GM18951 (cell line): ENCODE measurements at regions not wholly inside any gene's neighbourhood (a gene's known extent, or its start where the extent isn't known, plus 50 kb on each side); places are given as distances from the start of the nearest gene placed in this dataset.

Experiments used
- POLR2A ChIP-seq: IDR thresholded peaks from 4 replicates; pipeline ENCODE4 v1.6.1; 2011; ENCODE audit warnings: mild to moderate bottlenecking; ENCODE audit not compliant: insufficient read length, insufficient read depth; ENCODE audit errors: extremely low read depth
- in situ Hi-C: fragments of 300-500 bp; cut with MboI; formaldehyde crosslinking; loops from one replicate; pipeline ENCODE4 v1.12.0; 2022; ENCODE audit warnings: low sequenced_read_pairs, mixed read lengths, inconsistent platforms; ENCODE audit not compliant: unreplicated experiment

DNA sequence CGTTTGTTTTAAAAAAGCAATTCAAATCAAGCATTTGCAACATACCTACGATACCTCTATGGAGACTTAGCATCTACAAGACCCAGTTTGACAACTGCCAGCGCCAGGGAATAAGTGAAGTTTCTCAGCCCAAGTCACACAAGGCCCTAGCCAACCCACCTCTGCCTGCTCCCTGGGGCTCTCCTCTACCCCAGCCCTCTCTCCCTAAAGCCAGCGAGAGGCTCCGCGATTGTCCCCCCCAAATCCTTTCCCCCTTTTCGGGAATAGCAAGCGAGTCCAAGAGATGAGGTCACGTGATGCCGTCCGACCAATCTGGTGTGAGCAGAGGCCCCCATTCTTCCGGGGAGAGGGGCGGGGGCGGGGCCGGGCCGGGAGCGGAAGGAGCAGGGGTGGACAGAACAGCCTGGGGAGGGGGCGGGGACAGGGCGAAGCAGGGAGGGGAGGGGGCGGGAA lies 102.2 kb upstream of the RAB6C start:
- peak; percentile 47 for TF ChIP-seq POLR2A
- in situ Hi-C loops: no loop called here

GRCh38 chr2:129877795-129878775 lies 101.4 kb upstream of the RAB6C start:
- TF ChIP-seq POLR2A: no peak
- in situ Hi-C loops: no loop called here

GRCh38 chr2:129879614-129880180 lies 99.8 kb upstream of the RAB6C start:
- in situ Hi-C loops: no loop called here
- no peak for TF ChIP-seq POLR2A

DNA sequence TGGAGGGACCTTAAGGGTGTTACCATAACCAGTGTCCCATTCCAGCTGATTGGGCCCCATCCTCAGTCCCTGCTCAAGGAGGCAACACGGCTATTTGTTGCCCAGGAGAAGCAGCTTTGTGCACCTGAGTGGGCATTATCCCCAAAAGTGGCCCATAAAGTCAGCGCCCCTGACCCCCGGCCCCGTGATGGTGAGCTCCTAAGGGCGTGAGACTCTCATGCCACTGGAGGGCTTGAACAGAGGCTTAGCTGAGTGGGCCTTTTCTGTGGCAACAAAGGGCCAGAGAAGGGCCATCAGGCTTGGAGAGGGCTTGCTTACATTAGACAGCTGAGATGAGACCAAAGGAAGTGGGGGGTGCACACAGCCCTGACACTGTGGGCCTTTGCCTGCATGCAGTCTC lies 99.2 kb upstream of the RAB6C start:
- no peak for TF ChIP-seq POLR2A
- in situ Hi-C loops: no loop called here

DNA sequence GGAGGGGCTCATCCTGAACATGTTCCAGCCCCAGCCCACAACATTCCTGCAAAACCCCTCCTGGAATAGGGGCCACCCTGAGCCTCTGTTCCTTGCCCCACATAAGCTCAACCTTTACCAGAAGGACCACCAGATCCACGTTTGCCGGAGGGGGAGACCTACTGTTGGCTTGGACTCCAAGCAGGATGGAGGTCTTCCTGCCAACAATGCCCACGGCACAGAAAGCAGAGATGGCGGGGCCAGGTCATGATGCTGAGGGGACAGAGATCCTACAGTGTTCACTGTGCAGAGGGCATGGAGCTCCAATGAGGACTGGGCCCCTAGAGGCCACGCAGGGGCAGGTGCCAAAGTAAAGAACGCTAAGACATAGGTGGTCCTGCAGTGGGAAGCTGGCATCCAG lies 98.5 kb upstream of the RAB6C start:
- TF ChIP-seq POLR2A: no peak
- in situ Hi-C loops: no loop called here

GRCh38 chr2:129881786-129882396 lies 97.6 kb upstream of the RAB6C start:
- in situ Hi-C loops: no loop called here

DNA sequence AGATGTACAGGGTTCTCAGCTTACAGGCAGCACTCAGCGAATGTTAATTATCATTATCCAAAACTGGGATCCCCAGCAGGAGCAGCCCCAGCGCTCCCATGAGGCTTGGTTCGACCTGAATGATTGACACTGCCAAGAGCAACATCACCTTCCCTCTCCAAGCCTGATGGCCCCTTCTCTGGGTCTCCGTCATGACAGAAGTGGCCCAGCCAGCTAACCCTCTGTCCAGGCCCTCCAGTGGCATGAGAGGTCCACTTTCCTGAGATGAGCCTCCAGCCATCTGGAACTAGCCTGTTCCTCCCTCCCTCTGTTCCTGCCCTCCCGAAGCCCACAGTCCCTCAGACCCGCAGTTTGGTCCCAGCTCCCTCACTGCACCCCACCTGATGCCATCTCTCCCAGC lies 97.0 kb upstream of the RAB6C start:
- TF ChIP-seq POLR2A: no peak
- in situ Hi-C loops: no loop called here

More at GRCh38 chr2:129881786-129882396, 97.6 kb upstream of the RAB6C start:
- no peak for TF ChIP-seq POLR2A

- in situ Hi-C loops: no loop called here
- no peak for TF ChIP-seq POLR2A
These were observed 96.3 kb upstream of the RAB6C start for GRCh38 chr2:129883121-129883520.

DNA sequence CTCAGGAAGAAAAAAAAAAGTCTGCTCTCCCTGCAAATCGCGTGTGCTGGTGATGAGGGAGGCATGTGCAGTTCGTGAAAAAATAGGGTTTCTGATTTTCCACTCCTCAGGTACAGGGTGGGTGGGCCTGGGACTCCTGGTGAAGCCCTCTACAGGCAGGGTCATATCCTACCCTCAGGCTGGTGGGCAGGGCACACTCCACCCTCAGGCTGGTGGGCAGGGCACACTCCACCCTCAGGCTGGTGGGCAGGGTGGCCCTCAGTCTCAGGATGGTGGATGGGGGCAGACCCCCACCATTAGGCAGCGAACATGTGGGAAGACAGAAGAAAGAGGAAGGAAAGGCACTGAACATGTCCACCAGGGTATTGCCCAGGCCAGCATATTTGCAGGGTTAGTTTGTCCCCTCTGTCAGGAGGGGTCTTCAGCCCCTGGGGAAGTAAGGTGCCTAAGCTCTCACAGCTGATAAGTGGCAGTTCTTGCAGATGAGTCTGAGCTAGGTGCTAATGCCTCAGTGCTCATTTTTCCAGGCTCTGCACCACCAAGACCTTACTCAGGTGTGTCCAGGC lies 95.2 kb upstream of the RAB6C start:
- in situ Hi-C loops: no loop called here

DNA sequence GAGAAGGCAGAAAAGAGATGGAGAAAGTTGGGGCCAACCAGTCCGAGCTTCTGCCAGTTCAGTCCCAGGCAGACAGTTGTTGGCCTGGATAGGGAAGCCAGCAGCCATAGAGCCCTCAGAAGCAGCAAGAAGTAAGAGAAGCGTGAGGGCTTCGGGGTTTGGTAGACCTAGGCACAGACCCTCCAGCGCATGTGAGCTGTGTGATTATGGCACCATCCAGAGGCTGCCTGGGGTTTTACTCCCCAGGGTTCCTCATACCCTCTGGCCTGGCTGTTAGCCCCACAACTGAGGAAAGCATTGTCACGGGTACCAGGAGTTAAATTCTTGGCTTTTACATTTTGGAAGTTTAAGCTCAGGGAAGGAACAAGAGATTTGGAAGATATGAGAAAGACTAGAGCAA lies 93.7 kb upstream of the RAB6C start:
- no peak for TF ChIP-seq POLR2A
- in situ Hi-C loops: no loop called here

More for the DNA sequence above, 95.2 kb upstream of the RAB6C start:
- TF ChIP-seq POLR2A: no peak

DNA sequence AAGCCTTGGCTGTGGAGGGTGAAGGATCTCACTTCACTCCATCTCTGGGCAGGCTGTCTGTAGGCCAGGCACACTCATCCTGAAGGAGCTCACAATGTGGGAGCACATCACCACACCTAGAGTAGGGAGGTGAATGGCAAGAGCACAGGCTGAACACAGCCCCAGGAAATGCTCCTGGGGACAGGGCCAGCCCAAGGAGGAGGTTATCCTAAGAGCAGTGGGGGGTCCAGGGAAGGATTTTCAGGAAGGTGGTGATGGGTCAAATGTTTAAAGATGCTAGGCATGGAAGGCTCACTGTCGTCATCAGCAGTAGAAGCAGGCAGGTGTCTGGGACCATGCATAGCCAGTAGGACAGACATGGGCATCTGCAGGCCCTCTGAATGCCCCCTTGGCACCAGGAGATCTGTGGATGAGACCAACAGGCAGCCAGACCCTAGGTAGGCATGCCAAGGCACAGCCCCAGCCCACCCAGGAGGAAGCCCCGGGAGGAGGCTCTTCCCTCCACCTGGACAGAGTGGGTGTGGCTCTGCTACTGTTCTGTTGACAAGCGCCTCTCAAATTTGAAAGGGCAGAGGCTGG lies 91.7 kb upstream of the RAB6C start:
- in situ Hi-C loops: no loop called here
- TF ChIP-seq POLR2A: no peak

- in situ Hi-C loops: no loop called here
These were observed 91.0 kb upstream of the RAB6C start for GRCh38 chr2:129888461-129888860.

GRCh38 chr2:129888896-129889295 lies 90.6 kb upstream of the RAB6C start:
- in situ Hi-C loops: no loop called here
- TF ChIP-seq POLR2A: no peak

More at GRCh38 chr2:129888461-129888860, 91.0 kb upstream of the RAB6C start:
- TF ChIP-seq POLR2A: no peak
